SK-N-SH (cell line): ENCODE measurements at regions not wholly inside any gene's neighbourhood (a gene's known extent, or its start where the extent isn't known, plus 50 kb on each side); places are given as distances from the start of the nearest gene placed in this dataset.

ENCODE experiments used
- EP300 ChIP-seq, 2 experiments: IDR thresholded peaks; 2 replicates each; pipeline versions ENCODE4 v1.4.0 to v1.6.1; 2012; ENCODE audit warnings: borderline replicate concordance in 1 of 2, low read depth in 1 of 2, low read length in 1 of 2
- NFIC ChIP-seq: IDR thresholded peaks from 2 replicates; pipeline ENCODE4 v1.4.0; 2012; ENCODE audit warnings: borderline replicate concordance
- TF ChIP-seq, protein P1 (sequence below): fragments of 200-600 bp; sonication (generic); IDR thresholded peaks from 2 replicates; pipeline ENCODE4 v1.6.1; 2017; ENCODE audit warnings: antibody characterized with exemption, mild to moderate bottlenecking, moderate library complexity

DNA sequence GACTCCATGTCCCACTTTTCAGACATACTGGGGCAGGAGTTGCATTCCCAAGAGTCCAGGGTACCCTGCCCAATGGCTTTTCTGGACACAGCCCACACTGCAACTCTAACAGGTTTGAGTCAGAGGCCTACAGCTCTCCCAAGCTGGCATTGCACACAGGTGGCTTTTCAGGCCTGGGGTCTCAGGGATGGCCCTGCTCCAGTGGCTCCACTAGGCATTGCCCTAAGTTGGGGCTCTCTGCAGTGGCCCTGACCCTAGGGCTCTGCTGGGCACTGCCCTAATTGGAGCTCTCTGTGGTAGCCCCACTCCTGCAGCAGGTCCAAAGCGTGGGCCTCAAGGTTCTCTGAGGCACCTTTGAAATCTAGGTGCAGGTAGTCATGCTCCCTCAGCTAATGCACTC, 408.8 kb downstream of the SUCLA2 start:
- TF ChIP-seq, protein P1, sequence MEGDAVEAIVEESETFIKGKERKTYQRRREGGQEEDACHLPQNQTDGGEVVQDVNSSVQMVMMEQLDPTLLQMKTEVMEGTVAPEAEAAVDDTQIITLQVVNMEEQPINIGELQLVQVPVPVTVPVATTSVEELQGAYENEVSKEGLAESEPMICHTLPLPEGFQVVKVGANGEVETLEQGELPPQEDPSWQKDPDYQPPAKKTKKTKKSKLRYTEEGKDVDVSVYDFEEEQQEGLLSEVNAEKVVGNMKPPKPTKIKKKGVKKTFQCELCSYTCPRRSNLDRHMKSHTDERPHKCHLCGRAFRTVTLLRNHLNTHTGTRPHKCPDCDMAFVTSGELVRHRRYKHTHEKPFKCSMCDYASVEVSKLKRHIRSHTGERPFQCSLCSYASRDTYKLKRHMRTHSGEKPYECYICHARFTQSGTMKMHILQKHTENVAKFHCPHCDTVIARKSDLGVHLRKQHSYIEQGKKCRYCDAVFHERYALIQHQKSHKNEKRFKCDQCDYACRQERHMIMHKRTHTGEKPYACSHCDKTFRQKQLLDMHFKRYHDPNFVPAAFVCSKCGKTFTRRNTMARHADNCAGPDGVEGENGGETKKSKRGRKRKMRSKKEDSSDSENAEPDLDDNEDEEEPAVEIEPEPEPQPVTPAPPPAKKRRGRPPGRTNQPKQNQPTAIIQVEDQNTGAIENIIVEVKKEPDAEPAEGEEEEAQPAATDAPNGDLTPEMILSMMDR, result no peak
- no peak for TF ChIP-seq EP300 (IDR thresholded peaks at IDR 0.05; ENCODE audit: borderline replicate concordance in 1 of 2, low read depth in 1 of 2, low read length in 1 of 2)
- no peak for TF ChIP-seq NFIC
